ENCODE measurements at regions not wholly inside any gene's neighbourhood (a gene's known extent, or its start where the extent isn't known, plus 50 kb on each side); places are given as distances from the start of the nearest gene placed in this dataset.

DNA sequence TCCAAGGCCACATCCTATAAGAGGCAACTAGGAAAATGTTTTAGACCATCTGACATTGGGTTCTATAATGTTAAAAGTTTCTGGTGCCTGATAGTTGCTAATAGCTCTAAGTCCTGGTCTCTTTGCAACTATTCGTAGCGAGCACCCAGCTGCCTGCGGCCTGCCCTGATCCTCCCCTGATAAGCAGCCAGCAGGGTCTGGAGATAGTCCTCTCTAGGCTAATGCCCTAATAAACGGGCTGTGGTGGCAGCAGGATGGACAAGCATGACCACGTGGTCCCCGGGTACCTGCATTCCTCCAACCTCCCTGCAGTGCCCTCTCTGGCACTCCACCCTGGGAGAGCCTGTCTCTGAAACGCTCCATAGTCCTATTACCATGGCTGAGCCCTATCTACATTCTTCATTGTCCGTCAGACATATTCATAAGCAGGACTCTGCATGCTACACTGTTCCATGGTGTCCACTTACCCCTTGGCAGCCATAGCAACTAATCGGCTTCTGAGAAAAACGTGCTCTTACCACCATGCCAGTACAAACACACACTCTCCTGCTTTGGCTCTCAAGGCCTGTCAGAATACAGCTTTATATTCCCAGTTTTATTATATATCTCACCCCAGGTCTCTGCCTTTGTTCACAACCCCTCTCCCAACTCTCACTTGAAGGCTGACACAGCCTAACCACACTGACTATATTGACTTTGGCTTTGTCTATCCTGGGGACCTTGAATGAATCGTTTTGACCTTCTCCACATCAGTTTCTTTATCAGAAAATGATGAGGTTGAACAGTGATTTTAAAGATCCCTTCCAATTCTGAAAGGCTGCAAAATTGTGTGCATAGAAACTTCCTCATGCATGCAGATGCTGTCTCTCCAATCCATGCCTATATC lies 49.9 kb upstream of the DAPK1 start:
- TF ChIP-seq POLR2A (IDR thresholded peaks at IDR 0.05): no peak
- TF ChIP-seq, protein P1, sequence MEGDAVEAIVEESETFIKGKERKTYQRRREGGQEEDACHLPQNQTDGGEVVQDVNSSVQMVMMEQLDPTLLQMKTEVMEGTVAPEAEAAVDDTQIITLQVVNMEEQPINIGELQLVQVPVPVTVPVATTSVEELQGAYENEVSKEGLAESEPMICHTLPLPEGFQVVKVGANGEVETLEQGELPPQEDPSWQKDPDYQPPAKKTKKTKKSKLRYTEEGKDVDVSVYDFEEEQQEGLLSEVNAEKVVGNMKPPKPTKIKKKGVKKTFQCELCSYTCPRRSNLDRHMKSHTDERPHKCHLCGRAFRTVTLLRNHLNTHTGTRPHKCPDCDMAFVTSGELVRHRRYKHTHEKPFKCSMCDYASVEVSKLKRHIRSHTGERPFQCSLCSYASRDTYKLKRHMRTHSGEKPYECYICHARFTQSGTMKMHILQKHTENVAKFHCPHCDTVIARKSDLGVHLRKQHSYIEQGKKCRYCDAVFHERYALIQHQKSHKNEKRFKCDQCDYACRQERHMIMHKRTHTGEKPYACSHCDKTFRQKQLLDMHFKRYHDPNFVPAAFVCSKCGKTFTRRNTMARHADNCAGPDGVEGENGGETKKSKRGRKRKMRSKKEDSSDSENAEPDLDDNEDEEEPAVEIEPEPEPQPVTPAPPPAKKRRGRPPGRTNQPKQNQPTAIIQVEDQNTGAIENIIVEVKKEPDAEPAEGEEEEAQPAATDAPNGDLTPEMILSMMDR (IDR thresholded peaks at IDR 0.05): no peak
